Osteoblast (primary cell): ENCODE measurements at regions not wholly inside any gene's neighbourhood (a gene's known extent, or its start where the extent isn't known, plus 50 kb on each side); places are given as distances from the start of the nearest gene placed in this dataset.
"Not testable (repeated sequence)": the region's sequence is repeated elsewhere in the genome, so short reads cannot be mapped to it uniquely, and the experiment has no call there.

Source experiments
- DNase-seq: peaks from one replicate; pipeline ENCODE4 v3.0.0; 2011; ENCODE audit warnings: low spot score, mixed read lengths; ENCODE audit not compliant: insufficient read length; ENCODE audit errors: missing footprints
- H2AFZ ChIP-seq: 2 replicates; pipeline ENCODE4 v1.6.0; 2011; ENCODE audit warnings: mild to moderate bottlenecking, low read length
- H3K27ac ChIP-seq: 2 replicates; pipeline ENCODE4 v1.5.1; 2011; ENCODE audit warnings: mild to moderate bottlenecking, low read depth, low read length, moderate library complexity
- H3K27me3 ChIP-seq: 2 replicates; pipeline ENCODE4 v1.6.0; 2012; ENCODE audit warnings: mild to moderate bottlenecking, control low read depth, inconsistent platforms, low read length, moderate library complexity; ENCODE audit not compliant: insufficient read depth
- H3K36me3 ChIP-seq: 2 replicates; pipeline ENCODE4 v1.5.1; 2011; ENCODE audit warnings: mild to moderate bottlenecking, low read length, control low read depth, moderate library complexity; ENCODE audit not compliant: insufficient read depth
- H3K4me1 ChIP-seq: 2 replicates; pipeline ENCODE4 v1.5.1; 2011; ENCODE audit warnings: mild to moderate bottlenecking, low read length, control low read depth, moderate library complexity; ENCODE audit not compliant: insufficient read depth
- H3K4me2 ChIP-seq: 2 replicates; pipeline ENCODE4 v1.6.0; 2011; ENCODE audit warnings: mild to moderate bottlenecking, low read length; ENCODE audit not compliant: insufficient read depth
- H3K4me3 ChIP-seq: fragments of 200-600 bp; sonication (generic); 3 replicates; pipeline ENCODE4 v1.5.1; 2012; ENCODE audit warnings: mild to moderate bottlenecking, low read length, inconsistent platforms; ENCODE audit not compliant: insufficient read depth
- H3K79me2 ChIP-seq: 2 replicates; pipeline ENCODE4 v1.6.0; 2012; ENCODE audit warnings: mild to moderate bottlenecking, low read length, control low read depth, inconsistent platforms; ENCODE audit not compliant: insufficient read depth
- H3K9me3 ChIP-seq: 2 replicates; pipeline ENCODE4 v1.5.1; 2011; ENCODE audit warnings: low read depth, low read length, control low read depth
- H4K20me1 ChIP-seq: 2 replicates; pipeline ENCODE4 v1.6.0; 2012; ENCODE audit warnings: mild to moderate bottlenecking, low read length, control low read depth; ENCODE audit not compliant: insufficient read depth
- TF ChIP-seq, protein P1 (sequence below): IDR thresholded peaks from 2 replicates; pipeline ENCODE4 v1.5.1; 2011; ENCODE audit warnings: mild to moderate bottlenecking, low read depth, low read length, moderate library complexity; ENCODE audit errors: extremely low read depth

DNA sequence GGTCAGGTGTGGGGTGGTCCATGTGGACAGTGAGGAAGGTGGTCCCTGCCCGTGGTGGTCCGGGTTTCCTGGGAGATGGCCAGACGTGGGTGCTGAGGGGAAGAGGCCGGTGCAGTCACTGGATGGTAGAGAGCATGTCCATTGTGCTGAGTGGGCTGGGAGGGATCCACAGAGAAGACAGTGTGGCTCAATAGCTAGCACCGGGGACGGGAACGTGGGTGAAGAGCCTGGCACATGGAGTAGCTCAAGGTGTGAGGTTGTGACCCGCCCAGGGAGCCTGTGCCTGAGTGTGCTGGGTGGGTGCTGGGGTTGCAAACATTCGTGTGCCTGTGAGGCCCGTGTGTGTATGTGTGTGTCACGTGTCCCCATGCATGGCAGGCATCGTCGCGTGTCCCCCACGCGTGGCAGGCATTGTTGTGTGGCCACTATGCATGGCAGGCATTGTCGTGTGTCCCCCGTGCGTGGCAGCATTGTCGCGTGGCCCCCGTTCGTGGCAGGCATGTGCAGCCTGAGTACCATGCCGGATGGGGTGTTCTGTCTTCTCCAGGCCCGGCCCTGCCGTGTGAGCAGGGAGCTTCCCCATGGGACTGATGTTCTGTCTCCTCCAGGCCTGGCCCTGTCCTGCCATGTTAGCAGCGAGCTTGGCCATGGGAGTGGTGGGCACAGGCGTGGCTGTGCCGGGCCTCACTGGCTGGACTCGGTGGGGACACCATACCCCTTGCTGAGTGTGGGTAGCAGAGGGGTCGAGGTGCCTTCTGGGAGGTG, 205.0 kb downstream of the TMEM121 start:
- not testable (repeated sequence) for H3K9me3 ChIP-seq, H3K27me3 ChIP-seq, H3K4me1 ChIP-seq, H3K4me2 ChIP-seq, H3K4me3 ChIP-seq, H4K20me1 ChIP-seq, H2AFZ ChIP-seq, H3K36me3 ChIP-seq, H3K79me2 ChIP-seq, H3K27ac ChIP-seq
- DNase-seq, result peak; percentile 25

DNA sequence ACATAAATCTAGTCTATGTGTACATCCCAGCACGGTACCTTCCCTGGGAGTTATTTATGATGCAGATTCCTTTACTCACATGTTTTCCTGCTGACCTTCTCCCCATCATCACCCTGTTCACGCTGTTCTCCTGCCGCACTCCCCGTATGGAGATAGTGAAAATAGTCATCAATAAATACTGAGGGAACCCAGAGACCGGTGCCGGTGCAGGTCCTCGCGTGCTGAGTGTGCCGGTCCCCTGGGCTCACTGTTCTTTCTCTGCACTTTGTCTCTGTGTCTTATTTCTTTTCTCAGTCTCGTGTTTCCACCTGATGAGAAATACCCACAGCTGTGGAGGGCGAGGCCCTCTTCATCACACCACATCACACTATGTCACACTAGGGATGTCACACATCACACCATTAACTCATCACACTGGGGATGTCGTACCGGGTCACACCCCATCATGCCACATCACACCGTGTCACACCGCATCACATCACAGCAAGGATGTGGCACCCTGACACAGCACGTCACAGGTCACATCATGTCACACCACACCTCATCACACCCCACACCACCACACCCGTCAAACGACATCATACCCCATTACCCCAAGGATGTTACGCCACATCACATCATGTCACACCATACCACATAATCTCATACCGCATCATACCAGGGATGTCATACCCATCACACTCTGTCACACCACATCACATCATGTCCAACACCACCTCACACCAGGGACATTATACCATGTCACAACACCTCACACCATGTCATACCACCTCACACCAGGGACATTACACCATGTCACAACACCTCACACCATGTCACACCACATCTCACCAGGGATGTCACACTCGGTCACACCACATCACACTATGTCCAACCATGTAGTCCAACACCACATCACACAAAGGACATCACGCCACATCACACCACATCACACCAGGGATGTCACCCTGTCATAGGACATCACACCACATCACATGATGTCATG, 207.0 kb downstream of the TMEM121 start:
- Histone ChIP-seq H3K79me2 (no peaks in the 10 kb centered on the region), H3K27me3 (no peaks in the 10 kb centered on the region), H3K4me1 (no peaks in the 10 kb centered on the region), H4K20me1 (no peaks in the 10 kb centered on the region), H3K27ac (no peak overlapping the region), H2AFZ (no peak overlapping the region), H3K36me3 (no peaks in the 10 kb centered on the region), H3K9me3 (peaks cover 4% of the 10 kb centered on the region), H3K4me2 (no peak overlapping the region), H3K4me3 (no peak overlapping the region)
- TF ChIP-seq, protein P1, sequence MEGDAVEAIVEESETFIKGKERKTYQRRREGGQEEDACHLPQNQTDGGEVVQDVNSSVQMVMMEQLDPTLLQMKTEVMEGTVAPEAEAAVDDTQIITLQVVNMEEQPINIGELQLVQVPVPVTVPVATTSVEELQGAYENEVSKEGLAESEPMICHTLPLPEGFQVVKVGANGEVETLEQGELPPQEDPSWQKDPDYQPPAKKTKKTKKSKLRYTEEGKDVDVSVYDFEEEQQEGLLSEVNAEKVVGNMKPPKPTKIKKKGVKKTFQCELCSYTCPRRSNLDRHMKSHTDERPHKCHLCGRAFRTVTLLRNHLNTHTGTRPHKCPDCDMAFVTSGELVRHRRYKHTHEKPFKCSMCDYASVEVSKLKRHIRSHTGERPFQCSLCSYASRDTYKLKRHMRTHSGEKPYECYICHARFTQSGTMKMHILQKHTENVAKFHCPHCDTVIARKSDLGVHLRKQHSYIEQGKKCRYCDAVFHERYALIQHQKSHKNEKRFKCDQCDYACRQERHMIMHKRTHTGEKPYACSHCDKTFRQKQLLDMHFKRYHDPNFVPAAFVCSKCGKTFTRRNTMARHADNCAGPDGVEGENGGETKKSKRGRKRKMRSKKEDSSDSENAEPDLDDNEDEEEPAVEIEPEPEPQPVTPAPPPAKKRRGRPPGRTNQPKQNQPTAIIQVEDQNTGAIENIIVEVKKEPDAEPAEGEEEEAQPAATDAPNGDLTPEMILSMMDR, result no peak
- peak; percentile 51 for DNase-seq

DNA sequence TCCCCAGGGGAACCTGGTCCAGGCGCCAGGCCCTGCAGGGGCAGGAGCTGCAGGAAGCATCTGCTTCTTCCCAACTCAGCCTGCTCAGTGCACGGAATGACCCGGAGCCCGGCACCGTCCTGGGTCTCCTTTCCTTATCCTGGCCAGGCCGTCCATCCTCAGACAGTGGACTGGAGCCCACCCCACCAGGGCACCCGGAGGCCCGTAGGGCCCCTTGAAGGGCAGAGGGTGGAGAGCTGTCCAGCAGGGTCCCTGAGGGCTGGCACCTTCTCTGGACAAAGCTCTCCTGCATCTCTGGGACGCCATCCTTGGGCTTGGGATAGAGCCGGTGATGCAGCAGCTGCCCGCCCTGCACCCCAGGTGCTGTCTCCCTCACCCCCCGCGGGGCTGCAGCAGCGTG, 207.9 kb downstream of the TMEM121 start:
- not testable (repeated sequence) for H2AFZ ChIP-seq, DNase-seq, H3K9me3 ChIP-seq, H3K4me2 ChIP-seq, H3K4me1 ChIP-seq, H4K20me1 ChIP-seq, H3K27ac ChIP-seq, H3K27me3 ChIP-seq, H3K4me3 ChIP-seq, H3K79me2 ChIP-seq, H3K36me3 ChIP-seq

GRCh38 chr14:105736331-105736730, 209.9 kb downstream of the TMEM121 start:
- not testable (repeated sequence) for H3K9me3 ChIP-seq, H3K4me2 ChIP-seq, H2AFZ ChIP-seq, H3K27me3 ChIP-seq, H4K20me1 ChIP-seq, H3K36me3 ChIP-seq, H3K79me2 ChIP-seq, H3K4me1 ChIP-seq, H3K4me3 ChIP-seq, DNase-seq, H3K27ac ChIP-seq

GRCh38 chr14:105737504-105738246, 211.3 kb downstream of the TMEM121 start:
- Histone ChIP-seq H2AFZ (no peak overlapping the region), H3K79me2 (no peaks in the 10 kb centered on the region)

More at GRCh38 chr14:105737504-105738246, 211.3 kb downstream of the TMEM121 start:
- H3K27ac ChIP-seq, result no peak overlapping the region
- DNase-seq, result peak; percentile 37
- peaks cover 4% of the 10 kb centered on the region for H3K9me3 ChIP-seq
- TF ChIP-seq, protein P1, result no peak
- H3K4me2 ChIP-seq, result no peak overlapping the region
- H3K4me3 ChIP-seq, result no peak overlapping the region
- no peaks in the 10 kb centered on the region for H3K27me3 ChIP-seq
- no peaks in the 10 kb centered on the region for H3K36me3 ChIP-seq
- no peaks in the 10 kb centered on the region for H4K20me1 ChIP-seq
- no peaks in the 10 kb centered on the region for H3K4me1 ChIP-seq
